MCF 10A (cell line): ENCODE measurements at regions not wholly inside any gene's neighbourhood (a gene's known extent, or its start where the extent isn't known, plus 50 kb on each side); places are given as distances from the start of the nearest gene placed in this dataset.

Experiments used
- BruUV-seq: library from RNA; stranded (reverse); fragments of 400-500 nt; replicated peaks from 2 replicates; lab custom pipeline; 2021; lab: Mats Ljungman, UMichigan
- CTCF ChIA-PET: fragments of 300-600 bp; sonication (Branson Sonifier 250); formaldehyde crosslinking; extraction: SDS; loops from one replicate; lab custom pipeline; 2021; ENCODE audit warnings: antibody characterized with exemption, inconsistent platforms; lab: Yijun Ruan, JAX
- POLR2A ChIA-PET: fragments of 300-600, 350-650 bp; sonication (Branson Sonifier 250); formaldehyde crosslinking; extraction: SDS; loops from one replicate; lab custom pipeline; 2020; ENCODE audit warnings: antibody characterized with exemption, inconsistent platforms; lab: Yijun Ruan, JAX
- DNase-seq: peaks from one replicate; pipeline ENCODE4 v3.0.0-alpha.2; 2018; ENCODE audit not compliant: unreplicated experiment
- H3K27ac Mint-ChIP-seq: one replicate; pipeline ENCODE4 v1.8.0; 2022; ENCODE audit warnings: mild to moderate bottlenecking, low read depth, mixed read lengths; ENCODE audit not compliant: unreplicated experiment
- H3K27me3 Mint-ChIP-seq: one replicate; pipeline ENCODE4 v1.8.0; 2022; ENCODE audit warnings: mixed read lengths; ENCODE audit not compliant: insufficient read depth, unreplicated experiment
- H3K36me3 Mint-ChIP-seq: one replicate; pipeline ENCODE4 v1.8.0; 2022; ENCODE audit warnings: mild to moderate bottlenecking, moderate library complexity, mixed read lengths; ENCODE audit not compliant: insufficient read depth, unreplicated experiment
- H3K4me1 Mint-ChIP-seq: one replicate; pipeline ENCODE4 v1.8.0; 2022; ENCODE audit warnings: mixed read lengths; ENCODE audit not compliant: insufficient read depth, unreplicated experiment
- H3K4me3 Mint-ChIP-seq: one replicate; pipeline ENCODE4 v1.8.0; 2022; ENCODE audit warnings: mild to moderate bottlenecking, moderate library complexity, mixed read lengths; ENCODE audit not compliant: unreplicated experiment
- H3K9me3 Mint-ChIP-seq: one replicate; pipeline ENCODE4 v1.8.0; 2022; ENCODE audit warnings: mixed read lengths; ENCODE audit not compliant: unreplicated experiment
- CTCF ChIP-seq: fragments of 200-600 bp; IDR thresholded peaks from one replicate; pipeline ENCODE4 v1.8.0; 2022; ENCODE audit warnings: antibody characterized with exemption, mild to moderate bottlenecking; ENCODE audit not compliant: unreplicated experiment
- intact Hi-C: fragments of 100-400 bp; cut with micrococcal nuclease; formaldehyde crosslinking; loops from 2 replicates; pipeline ENCODE4 v1.14.1; 2022

- ChIA-PET POLR2A (interaction anchor here (1.1 kb wide), 1 partner anchor 9 kb away, joined by 3 read pairs; no protein-coding TSS in a partner anchor), CTCF (no interaction called here)
- no peak overlapping the region for H3K27ac Mint-ChIP-seq
- no TSS peak for BruUV-seq
- peaks cover 94% of the 10 kb centered on the region for H3K27me3 Mint-ChIP-seq
- DNase-seq, result no peak
- H3K9me3 Mint-ChIP-seq, result peaks cover 5% of the 10 kb centered on the region
- no peak overlapping the region for H3K4me3 Mint-ChIP-seq
- intact Hi-C loops, result no loop called here
- H3K36me3 Mint-ChIP-seq, result no peaks in the 10 kb centered on the region
- H3K4me1 Mint-ChIP-seq, result no peaks in the 10 kb centered on the region
- no peak for TF ChIP-seq CTCF
Measured at GRCh38 chr21:33158654-33159053, 71.1 kb upstream of the IFNAR2 start.

- no peaks in the 10 kb centered on the region for H3K36me3 Mint-ChIP-seq
- intact Hi-C loops, result no loop called here
- BruUV-seq, result no TSS peak
- ChIA-PET POLR2A (interaction anchor here (0.8 kb wide), 1 partner anchor 57 kb away, joined by 3 read pairs; no protein-coding TSS in a partner anchor), CTCF (no interaction called here)
- H3K27ac Mint-ChIP-seq, result no peak overlapping the region
- H3K9me3 Mint-ChIP-seq, result peaks cover 5% of the 10 kb centered on the region
- H3K27me3 Mint-ChIP-seq, result peaks cover 96% of the 10 kb centered on the region
- H3K4me1 Mint-ChIP-seq, result no peaks in the 10 kb centered on the region
- DNase-seq, result no peak
- no peak overlapping the region for H3K4me3 Mint-ChIP-seq
- TF ChIP-seq CTCF, result no peak
Measured at GRCh38 chr21:33162436-33162951, 67.2 kb upstream of the IFNAR2 start.

GRCh38 chr21:33168886-33169285 is 60.9 kb upstream of the IFNAR2 start:
- peaks cover 90% of the 10 kb centered on the region for H3K27me3 Mint-ChIP-seq
- H3K36me3 Mint-ChIP-seq, result no peaks in the 10 kb centered on the region
- intact Hi-C loops, result no loop called here
- ChIA-PET POLR2A (no interaction called here), CTCF (interaction anchor here (1.2 to 1.5 kb wide), 2 partner anchors 42 to 43 kb away, joined by 3 read pairs; no protein-coding TSS in a partner anchor)
- TF ChIP-seq CTCF, result no peak
- H3K9me3 Mint-ChIP-seq, result peaks cover 9% of the 10 kb centered on the region
- no peak overlapping the region for H3K27ac Mint-ChIP-seq
- no peak for DNase-seq
- BruUV-seq, result no TSS peak
- peaks cover 5% of the 10 kb centered on the region for H3K4me1 Mint-ChIP-seq
- H3K4me3 Mint-ChIP-seq, result no peak overlapping the region

GRCh38 chr21:33169359-33169758 is 60.4 kb upstream of the IFNAR2 start:
- H3K9me3 Mint-ChIP-seq, result peaks cover 9% of the 10 kb centered on the region
- ChIA-PET POLR2A (no interaction called here), CTCF (interaction anchor here (1.1 to 1.5 kb wide), 3 partner anchors 11 to 44 kb away, joined by 3 read pairs; no protein-coding TSS in a partner anchor)
- no peak overlapping the region for H3K4me3 Mint-ChIP-seq
- intact Hi-C loops, result no loop called here
- DNase-seq, result no peak
- TF ChIP-seq CTCF, result no peak
- H3K27ac Mint-ChIP-seq, result no peak overlapping the region
- H3K27me3 Mint-ChIP-seq, result peaks cover 85% of the 10 kb centered on the region
- H3K36me3 Mint-ChIP-seq, result no peaks in the 10 kb centered on the region
- H3K4me1 Mint-ChIP-seq, result peaks cover 5% of the 10 kb centered on the region
- no TSS peak for BruUV-seq
